IPS-15b (cell line): ENCODE measurements at regions not wholly inside any gene's neighbourhood (a gene's known extent, or its start where the extent isn't known, plus 50 kb on each side); places are given as distances from the start of the nearest gene placed in this dataset.

Experiments
- H3K27me3 ChIP-seq: one replicate; pipeline ENCODE4 v1.6.1; 2013; ENCODE audit warnings: low read length; ENCODE audit not compliant: control insufficient read depth, insufficient read depth
- H3K36me3 ChIP-seq: one replicate; pipeline ENCODE4 v1.6.1; 2013; ENCODE audit warnings: low read length; ENCODE audit not compliant: control insufficient read depth, insufficient read depth
- H3K4me1 ChIP-seq: one replicate; pipeline ENCODE4 v1.6.1; 2013; ENCODE audit warnings: mild to moderate bottlenecking, low read length; ENCODE audit not compliant: control insufficient read depth, insufficient read depth
- H3K4me3 ChIP-seq: one replicate; pipeline ENCODE4 v1.5.1; 2013; ENCODE audit warnings: low read depth, low read length
- H3K9ac ChIP-seq: one replicate; pipeline ENCODE4 v1.6.1; 2013; ENCODE audit warnings: low read depth, mild to moderate bottlenecking, low read length
- H3K9me3 ChIP-seq: one replicate; pipeline ENCODE4 v1.6.1; 2013; ENCODE audit warnings: mild to moderate bottlenecking, low read length; ENCODE audit not compliant: control insufficient read depth, insufficient read depth

- H3K9ac ChIP-seq: no peak overlapping the region
Measured at GRCh38 chr3:110473405-110473804, 598.2 kb upstream of the NECTIN3 start.

GRCh38 chr3:110474397-110474796 is 597.2 kb upstream of the NECTIN3 start:
- H3K4me1 ChIP-seq: no peaks in the 10 kb centered on the region
- no peaks in the 10 kb centered on the region for H3K36me3 ChIP-seq
- no peak overlapping the region for H3K4me3 ChIP-seq
- no peaks in the 10 kb centered on the region for H3K9me3 ChIP-seq
- no peaks in the 10 kb centered on the region for H3K27me3 ChIP-seq
- H3K9ac ChIP-seq: no peak overlapping the region

More at GRCh38 chr3:110473405-110473804, 598.2 kb upstream of the NECTIN3 start:
- H3K4me1 ChIP-seq: no peaks in the 10 kb centered on the region
- H3K4me3 ChIP-seq: no peak overlapping the region
- no peaks in the 10 kb centered on the region for H3K27me3 ChIP-seq
- H3K36me3 ChIP-seq: no peaks in the 10 kb centered on the region
- no peaks in the 10 kb centered on the region for H3K9me3 ChIP-seq

- Histone ChIP-seq H3K9me3 (no peaks in the 10 kb centered on the region), H3K36me3 (no peaks in the 10 kb centered on the region), H3K9ac (no peak overlapping the region), H3K27me3 (no peaks in the 10 kb centered on the region), H3K4me3 (no peak overlapping the region), H3K4me1 (no peaks in the 10 kb centered on the region)
Measured at GRCh38 chr3:110478377-110479054, 593.1 kb upstream of the NECTIN3 start.

GRCh38 chr3:110479731-110480130 is 591.9 kb upstream of the NECTIN3 start:
- H3K27me3 ChIP-seq: no peaks in the 10 kb centered on the region
- no peaks in the 10 kb centered on the region for H3K4me1 ChIP-seq
- H3K4me3 ChIP-seq: no peak overlapping the region
- no peak overlapping the region for H3K9ac ChIP-seq
- H3K9me3 ChIP-seq: no peaks in the 10 kb centered on the region
- H3K36me3 ChIP-seq: no peaks in the 10 kb centered on the region

GRCh38 chr3:110485389-110485788 is 586.2 kb upstream of the NECTIN3 start:
- Histone ChIP-seq H3K4me1 (no peaks in the 10 kb centered on the region), H3K9me3 (no peaks in the 10 kb centered on the region), H3K36me3 (no peaks in the 10 kb centered on the region), H3K9ac (no peak overlapping the region), H3K4me3 (no peak overlapping the region), H3K27me3 (no peaks in the 10 kb centered on the region)

- Histone ChIP-seq H3K4me1 (peaks cover 4% of the 10 kb centered on the region), H3K9me3 (no peaks in the 10 kb centered on the region), H3K27me3 (no peaks in the 10 kb centered on the region), H3K36me3 (no peaks in the 10 kb centered on the region), H3K4me3 (no peak overlapping the region), H3K9ac (no peak overlapping the region)
Measured at GRCh38 chr3:110487840-110488239, 583.8 kb upstream of the NECTIN3 start.

GRCh38 chr3:110491413-110491812 is 580.2 kb upstream of the NECTIN3 start:
- Histone ChIP-seq H3K27me3 (no peaks in the 10 kb centered on the region), H3K4me1 (peaks cover 4% of the 10 kb centered on the region), H3K4me3 (no peak overlapping the region), H3K9me3 (no peaks in the 10 kb centered on the region), H3K36me3 (no peaks in the 10 kb centered on the region), H3K9ac (no peak overlapping the region)

GRCh38 chr3:110492876-110493275 is 578.7 kb upstream of the NECTIN3 start:
- H3K27me3 ChIP-seq: no peaks in the 10 kb centered on the region
- no peak overlapping the region for H3K9ac ChIP-seq
- peaks cover 4% of the 10 kb centered on the region for H3K4me1 ChIP-seq
- no peak overlapping the region for H3K4me3 ChIP-seq
- H3K36me3 ChIP-seq: no peaks in the 10 kb centered on the region
- H3K9me3 ChIP-seq: no peaks in the 10 kb centered on the region

- H3K9me3 ChIP-seq: no peaks in the 10 kb centered on the region
- H3K4me1 ChIP-seq: peaks cover 4% of the 10 kb centered on the region
- H3K9ac ChIP-seq: no peak overlapping the region
- no peak overlapping the region for H3K4me3 ChIP-seq
- no peaks in the 10 kb centered on the region for H3K27me3 ChIP-seq
- H3K36me3 ChIP-seq: no peaks in the 10 kb centered on the region
Measured at GRCh38 chr3:110493438-110494092, 578.1 kb upstream of the NECTIN3 start.

- Histone ChIP-seq H3K9ac (no peak overlapping the region), H3K36me3 (no peaks in the 10 kb centered on the region), H3K4me1 (peaks cover 4% of the 10 kb centered on the region), H3K4me3 (no peak overlapping the region), H3K9me3 (no peaks in the 10 kb centered on the region), H3K27me3 (no peaks in the 10 kb centered on the region)
Measured at GRCh38 chr3:110494093-110494490, 577.5 kb upstream of the NECTIN3 start.

- H3K9ac ChIP-seq: no peak overlapping the region
- no peak overlapping the region for H3K4me3 ChIP-seq
- no peaks in the 10 kb centered on the region for H3K36me3 ChIP-seq
- peaks cover 4% of the 10 kb centered on the region for H3K4me1 ChIP-seq
- H3K9me3 ChIP-seq: no peaks in the 10 kb centered on the region
- H3K27me3 ChIP-seq: no peaks in the 10 kb centered on the region
Measured at GRCh38 chr3:110494728-110495127, 576.9 kb upstream of the NECTIN3 start.

GRCh38 chr3:110495201-110495927 is 576.3 kb upstream of the NECTIN3 start:
- no peaks in the 10 kb centered on the region for H3K27me3 ChIP-seq
- no peaks in the 10 kb centered on the region for H3K9me3 ChIP-seq
- peaks cover 4% of the 10 kb centered on the region for H3K4me1 ChIP-seq
- no peak overlapping the region for H3K9ac ChIP-seq
- H3K36me3 ChIP-seq: no peaks in the 10 kb centered on the region
- H3K4me3 ChIP-seq: no peak overlapping the region
